IMR-90 (cell line): ENCODE measurements at regions not wholly inside any gene's neighbourhood (a gene's known extent, or its start where the extent isn't known, plus 50 kb on each side); places are given as distances from the start of the nearest gene placed in this dataset.

ENCODE experiments used
- ATAC-seq: fragments of 200-7000 bp; cut with Tn5 transposase; 2 replicates; pipeline ENCODE4 v1.9.1; 2020; ENCODE audit warnings: low read depth, mild to moderate bottlenecking, moderate library complexity
- BruUV-seq: library from RNA; stranded (reverse); fragments of 400-500 nt; replicated peaks from 2 replicates; lab custom pipeline; 2021; lab: Mats Ljungman, UMichigan
- CTCF ChIA-PET: fragments of 300-600 bp; formaldehyde crosslinking; extraction: SDS; loops from one replicate; lab custom pipeline; 2021; ENCODE audit warnings: antibody characterized with exemption; lab: Yijun Ruan, JAX
- POLR2A ChIA-PET: fragments of 300-600 bp; sonication (Branson Sonifier 250); formaldehyde crosslinking; loops from one replicate; lab custom pipeline; 2022; ENCODE audit warnings: antibody characterized with exemption; ENCODE audit not compliant: unreplicated experiment; lab: Charles Lee
- DNase-seq: peaks from one replicate; pipeline ENCODE4 v3.0.0; 2013
- H2AFZ ChIP-seq: replicated peaks from 2 replicates; pipeline ENCODE3; 2013; ENCODE audit warnings: low read length, mild to moderate bottlenecking; ENCODE audit not compliant: poor library complexity
- H2AK5ac ChIP-seq: 2 replicates; pipeline ENCODE4 v1.6.1; 2013; ENCODE audit warnings: low read depth, low read length, inconsistent platforms
- H2AK9ac ChIP-seq: replicated peaks from 2 replicates; pipeline ENCODE3; 2013; ENCODE audit warnings: mild to moderate bottlenecking, low read depth, low read length, moderate library complexity; ENCODE audit not compliant: poor library complexity
- H2BK120ac ChIP-seq: 2 replicates; pipeline ENCODE4 v1.6.1; 2013; ENCODE audit warnings: low read depth, low read length, inconsistent platforms
- H2BK15ac ChIP-seq: 3 replicates; pipeline ENCODE4 v1.6.1; 2013; ENCODE audit warnings: low read depth, low read length, inconsistent platforms
- H2BK20ac ChIP-seq: 2 replicates; pipeline ENCODE4 v1.6.1; 2013; ENCODE audit warnings: low read depth, mild to moderate bottlenecking, inconsistent platforms, low read length, moderate library complexity
- H2BK5ac ChIP-seq: 2 replicates; pipeline ENCODE4 v1.6.1; 2013; ENCODE audit warnings: mild to moderate bottlenecking, low read depth, low read length, inconsistent platforms; ENCODE audit not compliant: poor library complexity, severe bottlenecking
- H3K14ac ChIP-seq: replicated peaks from 2 replicates; pipeline ENCODE4 v1.6.1; 2013; ENCODE audit warnings: low read depth, low read length, inconsistent platforms
- H3K18ac ChIP-seq: 2 replicates; pipeline ENCODE4 v1.6.1; 2013; ENCODE audit warnings: low read depth, low read length, control low read depth
- H3K23ac ChIP-seq: 2 replicates; pipeline ENCODE4 v1.6.1; 2013; ENCODE audit warnings: low read depth, low read length, inconsistent platforms
- H3K27ac ChIP-seq: 2 replicates; pipeline ENCODE4 v1.5.1; 2013; ENCODE audit warnings: mild to moderate bottlenecking, control low read depth, low read length; ENCODE audit not compliant: insufficient read depth
- H3K27me3 ChIP-seq: 2 replicates; pipeline ENCODE4 v1.6.1; 2013; ENCODE audit warnings: low read length; ENCODE audit not compliant: control insufficient read depth, insufficient read depth
- H3K36me3 ChIP-seq: 2 replicates; pipeline ENCODE4 v1.6.1; 2013; ENCODE audit warnings: low read length, mixed read lengths; ENCODE audit not compliant: control insufficient read depth, insufficient read depth
- H3K4ac ChIP-seq: 2 replicates; pipeline ENCODE4 v1.6.1; 2013; ENCODE audit warnings: low read depth, low read length, inconsistent platforms
- H3K4me1 ChIP-seq: 2 replicates; pipeline ENCODE4 v1.6.1; 2013; ENCODE audit warnings: low read length, mixed read lengths; ENCODE audit not compliant: control insufficient read depth, insufficient read depth
- H3K4me2 ChIP-seq: 2 replicates; pipeline ENCODE4 v1.6.1; 2013; ENCODE audit warnings: low read depth, mild to moderate bottlenecking, control low read depth, low read length, moderate library complexity
- H3K4me3 ChIP-seq: 2 replicates; pipeline ENCODE4 v1.5.1; 2013; ENCODE audit warnings: low read depth, mild to moderate bottlenecking, control low read depth, low read length, moderate library complexity; ENCODE audit not compliant: insufficient read depth
- H3K56ac ChIP-seq: 2 replicates; pipeline ENCODE4 v1.6.1; 2013; ENCODE audit warnings: low read length, inconsistent platforms; ENCODE audit not compliant: insufficient read depth; ENCODE audit errors: extremely low read depth
- H3K79me1 ChIP-seq, 2 experiments: 2 replicates each; pipeline ENCODE4 v1.6.1; 2013; ENCODE audit warnings: low read length in 2 of 2, inconsistent platforms in 1 of 2, low read depth in 1 of 2
- H3K9ac ChIP-seq: 2 replicates; pipeline ENCODE4 v1.6.1; 2013; ENCODE audit warnings: low read depth, low read length, control low read depth
- H3K9me1 ChIP-seq: 2 replicates; pipeline ENCODE4 v1.6.1; 2013; ENCODE audit warnings: low read length, inconsistent platforms; ENCODE audit not compliant: insufficient read depth
- H3K9me3 ChIP-seq: 2 replicates; pipeline ENCODE4 v1.6.1; 2013; ENCODE audit warnings: low read length; ENCODE audit not compliant: control insufficient read depth, insufficient read depth
- H4K20me1 ChIP-seq: 2 replicates; pipeline ENCODE4 v1.6.1; 2013; ENCODE audit warnings: low read length, inconsistent platforms; ENCODE audit not compliant: insufficient read depth
- H4K5ac ChIP-seq: 2 replicates; pipeline ENCODE4 v1.6.1; 2013; ENCODE audit warnings: mild to moderate bottlenecking, low read depth, low read length, control low read depth
- H4K8ac ChIP-seq, 2 experiments: 2 replicates each; pipeline ENCODE4 v1.6.1; 2013; ENCODE audit warnings: low read depth in 2 of 2, low read length in 2 of 2, control low read depth in 1 of 2, inconsistent platforms in 1 of 2
- H4K91ac ChIP-seq: 2 replicates; pipeline ENCODE4 v1.6.1; 2013; ENCODE audit warnings: low read depth, low read length, inconsistent platforms; ENCODE audit not compliant: insufficient read depth
- MAFK ChIP-seq: IDR thresholded peaks from 2 replicates; pipeline ENCODE4 v1.6.1; 2012; ENCODE audit warnings: low read depth, low read length, improper control_type of control experiment
- MAZ ChIP-seq: IDR thresholded peaks from 2 replicates; pipeline ENCODE4 v1.6.1; 2012; ENCODE audit warnings: low read depth, mild to moderate bottlenecking, low read length, improper control_type of control experiment, moderate library complexity, borderline replicate concordance
- WGBS, 2 experiments: methylation state at CpG; one replicate each; pipeline versions ENCODE4 v1.1.5 to v1.1.7; 2013; ENCODE audit warnings: missing lambda C conversion rate in 2 of 2; ENCODE audit not compliant: insufficient read length in 1 of 2; ENCODE audit errors: extremely low coverage in 2 of 2; 5-methylcytosine and 5-hydroxymethylcytosine counted together
- dilution Hi-C: fragments of 300-500 bp; cut with HindIII; formaldehyde crosslinking; loops from one replicate; pipeline ENCODE4 v1.14.3; 2018; ENCODE audit warnings: low sequenced_read_pairs; ENCODE audit not compliant: unreplicated experiment
- in situ Hi-C: fragments of 300-500 bp; cut with MboI; formaldehyde crosslinking; loops from 3 replicates; pipeline ENCODE4 v1.14.3; 2019; ENCODE audit warnings: low sequenced_read_pairs, inconsistent platforms, mixed read lengths
- intact Hi-C: fragments of 100-400 bp; cut with micrococcal nuclease; formaldehyde crosslinking; loops from 2 replicates; pipeline ENCODE4 v1.10.0; 2022

DNA sequence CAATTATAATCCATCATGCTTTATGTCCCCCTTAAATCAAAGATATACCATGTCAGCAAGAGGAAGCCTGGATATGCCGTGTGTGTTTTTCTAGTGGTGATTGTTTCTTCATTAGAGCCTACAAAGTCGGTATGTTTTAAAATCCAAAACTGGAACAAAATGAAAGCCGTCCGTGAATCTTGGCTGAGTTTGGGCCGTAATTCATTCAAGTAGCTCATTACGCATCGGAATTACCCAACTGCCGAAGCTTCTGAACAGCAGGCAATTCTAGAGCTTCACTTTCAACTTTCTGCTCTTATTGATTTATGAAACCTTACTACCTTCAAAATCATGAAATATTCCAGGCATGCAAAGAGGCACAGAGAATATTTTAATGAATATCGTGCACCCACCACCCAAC lies 224.7 kb downstream of the AACS start:
- DNase-seq: no peak
- H2BK120ac ChIP-seq: no peak overlapping the region
- H3K36me3 ChIP-seq: no peaks in the 10 kb centered on the region
- H3K18ac ChIP-seq: no peak overlapping the region
- no peak for TF ChIP-seq MAZ
- no peak for TF ChIP-seq MAFK
- H2AK9ac ChIP-seq: no peak overlapping the region
- ChIA-PET CTCF (no interaction called here), POLR2A (no interaction called here)
- no peak overlapping the region for H4K91ac ChIP-seq
- no peaks in the 10 kb centered on the region for H4K20me1 ChIP-seq
- H3K27me3 ChIP-seq: no peaks in the 10 kb centered on the region
- no peak overlapping the region for H2AK5ac ChIP-seq
- 79% methylated on average over 7 of the region's 9 CpGs; no CpG with 5 or more reads in 1 of the 2 experiments for WGBS, 2 experiments
- no peak overlapping the region for H2AFZ ChIP-seq
- no peak overlapping the region for H4K8ac ChIP-seq
- no peak overlapping the region for H3K4ac ChIP-seq
- H4K5ac ChIP-seq: no peak overlapping the region
- intact Hi-C loops: no loop called here
- H2BK5ac ChIP-seq: no peak overlapping the region
- H3K14ac ChIP-seq: no peak overlapping the region
- H2BK20ac ChIP-seq: no peak overlapping the region
- no peak for ATAC-seq
- no peak overlapping the region for H3K27ac ChIP-seq
- no TSS peak for BruUV-seq
- H3K9me1 ChIP-seq: no peaks in the 10 kb centered on the region
- no peak overlapping the region for H2BK15ac ChIP-seq
- dilution Hi-C loops: no loop called here
- no peak overlapping the region for H3K56ac ChIP-seq
- no peak overlapping the region for H3K4me2 ChIP-seq
- no peaks in the 10 kb centered on the region for H3K79me1 ChIP-seq
- no peak overlapping the region for H3K23ac ChIP-seq
- in situ Hi-C loops: no loop called here
- peaks cover 18% of the 10 kb centered on the region for H3K9me3 ChIP-seq
- H3K9ac ChIP-seq: no peak overlapping the region
- H3K4me1 ChIP-seq: no peaks in the 10 kb centered on the region
- H3K4me3 ChIP-seq: no peak overlapping the region
